ENCODE measurements at regions not wholly inside any gene's neighbourhood (a gene's known extent, or its start where the extent isn't known, plus 50 kb on each side); places are given as distances from the start of the nearest gene placed in this dataset.

- Histone ChIP-seq H3K4me3 (replicated peaks in 1 of 3) (no peak overlapping the region), H3K36me3 (no peaks in the 10 kb centered on the region), H3K27me3 (no peaks in the 10 kb centered on the region), H3K9me3 (no peaks in the 10 kb centered on the region), H3K4me1 (no peaks in the 10 kb centered on the region), H3K27ac (no peak overlapping the region)
- TF ChIP-seq, protein P1, sequence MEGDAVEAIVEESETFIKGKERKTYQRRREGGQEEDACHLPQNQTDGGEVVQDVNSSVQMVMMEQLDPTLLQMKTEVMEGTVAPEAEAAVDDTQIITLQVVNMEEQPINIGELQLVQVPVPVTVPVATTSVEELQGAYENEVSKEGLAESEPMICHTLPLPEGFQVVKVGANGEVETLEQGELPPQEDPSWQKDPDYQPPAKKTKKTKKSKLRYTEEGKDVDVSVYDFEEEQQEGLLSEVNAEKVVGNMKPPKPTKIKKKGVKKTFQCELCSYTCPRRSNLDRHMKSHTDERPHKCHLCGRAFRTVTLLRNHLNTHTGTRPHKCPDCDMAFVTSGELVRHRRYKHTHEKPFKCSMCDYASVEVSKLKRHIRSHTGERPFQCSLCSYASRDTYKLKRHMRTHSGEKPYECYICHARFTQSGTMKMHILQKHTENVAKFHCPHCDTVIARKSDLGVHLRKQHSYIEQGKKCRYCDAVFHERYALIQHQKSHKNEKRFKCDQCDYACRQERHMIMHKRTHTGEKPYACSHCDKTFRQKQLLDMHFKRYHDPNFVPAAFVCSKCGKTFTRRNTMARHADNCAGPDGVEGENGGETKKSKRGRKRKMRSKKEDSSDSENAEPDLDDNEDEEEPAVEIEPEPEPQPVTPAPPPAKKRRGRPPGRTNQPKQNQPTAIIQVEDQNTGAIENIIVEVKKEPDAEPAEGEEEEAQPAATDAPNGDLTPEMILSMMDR (IDR thresholded peaks at IDR 0.05) = no peak
- TF ChIP-seq POLR2A (IDR thresholded peaks at IDR 0.05) = no peak
- WGBS, 2 donors = 73 to 82% methylated on average over 6 of the region's 6 CpGs
- no peak for DNase-seq
- intact Hi-C loops (cut with DNase I) = no loop called here
Observed at GRCh38 chr13:81223778-81224177, 882.9 kb upstream of the SPRY2 start.

DNA sequence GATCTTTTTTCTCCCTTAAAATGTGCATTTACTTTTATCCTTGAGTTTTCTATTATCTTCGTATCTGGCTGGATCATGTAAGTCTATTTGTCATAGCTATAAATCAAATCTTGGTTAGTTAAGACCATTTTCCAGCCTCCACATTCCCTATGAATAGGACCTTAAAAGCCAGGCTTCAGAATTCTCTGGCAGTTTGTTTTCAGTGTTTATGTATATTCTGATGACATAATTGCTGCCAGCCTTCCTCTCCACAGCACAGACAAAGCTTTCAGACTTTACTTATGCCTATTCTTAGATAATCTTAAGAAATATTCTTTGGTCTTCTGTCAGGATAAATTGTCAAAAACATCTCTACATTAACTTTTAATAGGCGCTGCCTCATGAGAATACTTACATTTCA is 870.8 kb upstream of the SPRY2 start:
- DNase-seq = no peak
- H3K27me3 ChIP-seq = no peaks in the 10 kb centered on the region
- TF ChIP-seq POLR2A (IDR thresholded peaks at IDR 0.05) = no peak
- TF ChIP-seq, protein P1 (IDR thresholded peaks at IDR 0.05) = no peak
- 78 to 81% methylated on average over 2 of the region's 2 CpGs for WGBS, 2 donors
- intact Hi-C loops (cut with DNase I) = no loop called here
- no peaks in the 10 kb centered on the region for H3K36me3 ChIP-seq
- H3K4me1 ChIP-seq = no peaks in the 10 kb centered on the region
- H3K9me3 ChIP-seq = no peaks in the 10 kb centered on the region
- H3K4me3 ChIP-seq (replicated peaks in 1 of 3) = no peak overlapping the region
- H3K27ac ChIP-seq = no peak overlapping the region

DNA sequence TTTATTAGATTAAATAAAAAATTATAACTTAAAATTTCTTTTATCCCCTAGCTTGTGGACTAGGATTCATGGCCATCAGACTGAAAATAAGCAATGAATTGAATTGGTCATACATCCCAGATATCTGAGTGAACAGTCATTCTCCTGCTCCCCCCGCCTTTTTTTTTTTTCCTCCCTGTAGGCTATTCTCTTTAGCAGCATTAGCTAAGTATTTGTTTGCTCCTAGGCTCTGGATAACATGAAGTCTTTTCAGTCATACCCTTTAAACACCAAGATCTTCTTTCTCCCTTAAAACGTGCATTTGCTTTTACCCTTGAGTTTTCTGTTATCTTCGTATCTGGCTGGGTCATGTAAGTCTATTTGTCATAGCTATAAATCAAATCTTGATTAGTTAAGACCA is 866.7 kb upstream of the SPRY2 start:
- Histone ChIP-seq H3K4me3 (replicated peaks in 1 of 3) (no peak overlapping the region), H3K27me3 (no peaks in the 10 kb centered on the region), H3K36me3 (no peaks in the 10 kb centered on the region), H3K27ac (no peak overlapping the region), H3K4me1 (no peaks in the 10 kb centered on the region), H3K9me3 (no peaks in the 10 kb centered on the region)
- intact Hi-C loops (cut with DNase I) = no loop called here
- DNase-seq = no peak
- TF ChIP-seq, protein P1 (IDR thresholded peaks at IDR 0.05) = no peak
- no peak for TF ChIP-seq POLR2A (IDR thresholded peaks at IDR 0.05)
- WGBS, 2 donors = 35 to 45% methylated on average over 3 of the region's 3 CpGs

GRCh38 chr13:81207231-81207630 is 866.3 kb upstream of the SPRY2 start:
- Histone ChIP-seq H3K9me3 (no peaks in the 10 kb centered on the region), H3K4me1 (no peaks in the 10 kb centered on the region), H3K4me3 (replicated peaks in 1 of 3) (no peak overlapping the region), H3K36me3 (no peaks in the 10 kb centered on the region), H3K27ac (no peak overlapping the region), H3K27me3 (no peaks in the 10 kb centered on the region)
- intact Hi-C loops (cut with DNase I) = no loop called here
- TF ChIP-seq POLR2A (IDR thresholded peaks at IDR 0.05) = no peak
- TF ChIP-seq, protein P1 (IDR thresholded peaks at IDR 0.05) = no peak
- DNase-seq = no peak

DNA sequence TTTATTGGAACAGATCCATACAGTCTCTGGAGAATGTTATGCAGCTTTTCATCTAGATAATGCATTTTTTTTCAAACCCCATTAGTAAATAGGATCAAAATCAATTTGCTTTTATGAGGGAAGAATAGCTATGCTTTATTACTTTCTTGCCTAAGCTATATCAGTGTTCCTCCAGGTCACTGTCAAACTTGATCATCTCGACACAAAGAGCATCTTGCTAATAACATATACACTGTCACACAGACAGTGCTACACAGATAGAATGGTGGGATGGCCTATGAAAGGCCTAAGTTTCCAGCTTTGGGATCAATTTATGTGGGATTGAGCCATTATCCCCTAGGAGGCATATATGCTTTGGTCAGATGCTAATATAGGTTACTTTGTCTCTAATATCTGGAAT is 862.9 kb upstream of the SPRY2 start:
- WGBS, 2 donors = 92 to 95% methylated on average over 1 of the region's 1 CpG
- Histone ChIP-seq H3K4me1 (no peaks in the 10 kb centered on the region), H3K36me3 (no peaks in the 10 kb centered on the region), H3K27ac (no peak overlapping the region), H3K9me3 (no peaks in the 10 kb centered on the region), H3K27me3 (no peaks in the 10 kb centered on the region), H3K4me3 (replicated peaks in 1 of 3) (no peak overlapping the region)
- TF ChIP-seq POLR2A (IDR thresholded peaks at IDR 0.05) = no peak
- TF ChIP-seq, protein P1 (IDR thresholded peaks at IDR 0.05) = no peak
- intact Hi-C loops (cut with DNase I) = no loop called here
- DNase-seq = no peak
